OCI-LY7 (cell line): ENCODE measurements at regions not wholly inside any gene's neighbourhood (a gene's known extent, or its start where the extent isn't known, plus 50 kb on each side); places are given as distances from the start of the nearest gene placed in this dataset.

Experiments
- CTCF ChIP-seq: fragments of 200-600 bp; sonication (generic); conservative IDR thresholded peaks from 2 replicates; pipeline ENCODE4 v1.5.1; 2014; ENCODE audit warnings: mild to moderate bottlenecking, antibody characterized with exemption, low read length, moderate library complexity, mixed read lengths
- EZH2phosphoT487 ChIP-seq: fragments of 200-600 bp; sonication (generic); IDR thresholded peaks from 2 replicates; pipeline ENCODE4 v1.6.1; 2018; ENCODE audit warnings: low read depth, borderline replicate concordance, mild to moderate bottlenecking, mixed run types, antibody characterized with exemption, low read length, moderate library complexity, mixed read lengths

DNA sequence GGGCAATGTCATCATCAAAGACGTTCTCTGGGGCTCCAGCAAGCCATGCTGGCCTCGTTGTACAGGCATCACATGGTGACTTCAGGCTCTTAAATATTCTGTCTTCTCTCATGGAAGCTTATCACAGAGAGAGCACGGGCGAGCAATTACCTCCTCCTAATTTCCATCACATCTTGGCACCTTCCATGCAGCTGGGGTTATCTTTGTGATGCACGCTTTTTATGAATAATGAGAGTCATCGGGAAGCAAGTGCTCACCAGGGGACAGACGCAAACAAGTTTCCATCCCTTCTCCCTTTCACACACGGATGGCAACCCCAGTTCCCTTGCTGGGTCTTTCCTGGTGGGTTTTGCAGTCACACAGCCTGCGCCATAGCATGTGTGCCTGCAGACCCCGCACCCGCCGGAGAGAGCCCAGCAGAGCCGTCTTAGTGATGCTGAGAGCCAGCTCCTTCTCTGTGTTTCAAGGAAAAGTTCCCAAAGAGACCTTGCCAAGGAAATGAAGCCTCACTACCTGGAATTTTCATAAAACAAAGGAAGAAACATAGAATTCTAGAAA is 116.3 kb upstream of the AFDN start:
- TF ChIP-seq CTCF (no peak), EZH2phosphoT487 (no peak)
